Adrenal gland (tissue), 5 donors: ENCODE measurements at regions not wholly inside any gene's neighbourhood (a gene's known extent, or its start where the extent isn't known, plus 50 kb on each side); places are given as distances from the start of the nearest gene placed in this dataset.

ENCODE experiments used
- POLR2A ChIP-seq, 2 donors: fragments of 450-650 bp; IDR thresholded peaks; one replicate each; pipeline ENCODE4 v1.6.1; 2017; ENCODE audit warnings: antibody characterized with exemption in 2 of 2, mild to moderate bottlenecking in 2 of 2, moderate library complexity in 1 of 2
- TF ChIP-seq, protein P1 (sequence below), 6 experiments: fragments of 450-650 bp in 4 of 6; fragments of 200-600 bp in 2 of 6; sonication (generic) in 1 of 6; IDR thresholded peaks; 1 replicate in 5 of 6; 2 replicates in 1 of 6; pipeline versions ENCODE4 v1.5.1 to v1.8.0; 2016 to 2021; ENCODE audit warnings: antibody characterized with exemption in 6 of 6, mild to moderate bottlenecking in 2 of 6, moderate library complexity in 1 of 6
- donor health status: DM: no; HTN: no; CAD: no.

DNA sequence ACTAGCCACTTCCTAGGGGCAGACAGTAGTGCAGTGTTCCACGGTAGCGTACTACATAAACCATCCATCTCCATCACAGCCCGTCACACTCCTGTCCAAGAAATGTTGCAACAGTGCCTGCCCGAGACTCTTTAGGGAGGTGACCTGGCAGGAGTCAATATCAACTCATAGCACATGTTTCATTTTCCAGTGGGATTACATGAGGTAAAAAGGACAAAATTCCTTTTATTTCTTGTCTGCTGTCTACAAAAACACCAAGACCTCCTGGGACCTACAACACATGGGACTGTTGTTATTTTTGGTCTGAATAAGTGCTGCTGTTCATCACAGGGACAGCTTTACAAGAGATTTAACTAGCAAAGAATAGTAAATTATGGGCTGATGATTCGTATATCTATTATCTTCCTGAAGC is 99.9 kb downstream of the MPP7 start:
- TF ChIP-seq, protein P1, sequence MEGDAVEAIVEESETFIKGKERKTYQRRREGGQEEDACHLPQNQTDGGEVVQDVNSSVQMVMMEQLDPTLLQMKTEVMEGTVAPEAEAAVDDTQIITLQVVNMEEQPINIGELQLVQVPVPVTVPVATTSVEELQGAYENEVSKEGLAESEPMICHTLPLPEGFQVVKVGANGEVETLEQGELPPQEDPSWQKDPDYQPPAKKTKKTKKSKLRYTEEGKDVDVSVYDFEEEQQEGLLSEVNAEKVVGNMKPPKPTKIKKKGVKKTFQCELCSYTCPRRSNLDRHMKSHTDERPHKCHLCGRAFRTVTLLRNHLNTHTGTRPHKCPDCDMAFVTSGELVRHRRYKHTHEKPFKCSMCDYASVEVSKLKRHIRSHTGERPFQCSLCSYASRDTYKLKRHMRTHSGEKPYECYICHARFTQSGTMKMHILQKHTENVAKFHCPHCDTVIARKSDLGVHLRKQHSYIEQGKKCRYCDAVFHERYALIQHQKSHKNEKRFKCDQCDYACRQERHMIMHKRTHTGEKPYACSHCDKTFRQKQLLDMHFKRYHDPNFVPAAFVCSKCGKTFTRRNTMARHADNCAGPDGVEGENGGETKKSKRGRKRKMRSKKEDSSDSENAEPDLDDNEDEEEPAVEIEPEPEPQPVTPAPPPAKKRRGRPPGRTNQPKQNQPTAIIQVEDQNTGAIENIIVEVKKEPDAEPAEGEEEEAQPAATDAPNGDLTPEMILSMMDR (IDR thresholded peaks at IDR 0.05) = no peak
- no peak for TF ChIP-seq POLR2A (IDR thresholded peaks at IDR 0.05)
